D721Med (cell line): ENCODE measurements at regions not wholly inside any gene's neighbourhood (a gene's known extent, or its start where the extent isn't known, plus 50 kb on each side); places are given as distances from the start of the nearest gene placed in this dataset.
"Not testable (repeated sequence)": the region's sequence is repeated elsewhere in the genome, so short reads cannot be mapped to it uniquely, and the experiment has no call there.

Source experiments
- DNase-seq: peaks from one replicate; pipeline ENCODE4 v3.0.0; 2011; ENCODE audit warnings: low spot score; ENCODE audit not compliant: insufficient read length
- FAIRE-seq: peaks from 2 replicates; lab custom pipeline; 2011; peaks lifted over from hg19 to GRCh38; lab: Jason Lieb, UNC
- CTCF ChIP-seq: IDR thresholded peaks from 2 replicates; pipeline ENCODE4 v1.5.1; 2012; ENCODE audit warnings: mild to moderate bottlenecking, control low read depth; ENCODE audit not compliant: insufficient read depth; ENCODE audit errors: missing control alignments

GRCh38 chr1:116291024-116291423, 82.0 kb upstream of the ATP1A1 start:
- no peak for TF ChIP-seq CTCF
- FAIRE-seq: no peak
- DNase-seq: no peak

DNA sequence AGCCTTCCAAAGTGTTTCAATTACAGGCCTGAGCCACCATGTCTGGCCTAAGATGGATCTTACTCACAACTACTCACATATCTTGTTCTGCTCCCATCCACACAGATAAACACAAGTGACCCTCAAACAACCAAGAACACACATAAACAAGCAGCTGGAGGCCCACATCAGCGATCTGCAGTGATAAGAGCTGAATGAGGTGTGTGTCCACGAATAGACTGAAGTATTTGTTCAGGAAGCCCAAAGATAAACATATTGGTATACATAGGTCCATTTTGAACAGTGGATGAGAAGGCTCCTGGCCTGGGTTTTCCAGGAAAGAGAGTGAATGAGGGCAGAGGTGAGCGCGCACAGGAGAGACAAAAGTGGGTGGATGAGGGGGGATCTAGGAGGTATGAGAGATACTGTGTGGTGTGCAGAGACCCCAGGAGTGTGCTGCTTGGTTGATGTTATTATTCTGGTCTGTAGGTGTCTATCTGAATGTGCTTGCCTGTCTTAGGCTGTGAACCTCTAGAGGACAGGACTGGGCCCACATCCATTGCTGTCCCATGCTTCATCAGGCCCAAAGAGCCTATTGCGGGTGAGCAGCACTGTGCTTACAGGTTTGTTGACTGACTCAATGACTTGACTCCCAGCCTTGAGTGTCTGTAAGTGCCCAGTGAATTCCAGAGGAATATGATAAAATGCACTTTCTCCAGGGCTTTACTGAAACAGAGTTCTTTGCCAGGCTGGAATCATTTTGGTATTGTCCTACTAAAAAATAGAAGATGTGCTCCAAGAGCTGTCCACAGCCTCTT, 79.9 kb upstream of the ATP1A1 start:
- DNase-seq: no peak
- FAIRE-seq: no peak
- no peak for TF ChIP-seq CTCF

DNA sequence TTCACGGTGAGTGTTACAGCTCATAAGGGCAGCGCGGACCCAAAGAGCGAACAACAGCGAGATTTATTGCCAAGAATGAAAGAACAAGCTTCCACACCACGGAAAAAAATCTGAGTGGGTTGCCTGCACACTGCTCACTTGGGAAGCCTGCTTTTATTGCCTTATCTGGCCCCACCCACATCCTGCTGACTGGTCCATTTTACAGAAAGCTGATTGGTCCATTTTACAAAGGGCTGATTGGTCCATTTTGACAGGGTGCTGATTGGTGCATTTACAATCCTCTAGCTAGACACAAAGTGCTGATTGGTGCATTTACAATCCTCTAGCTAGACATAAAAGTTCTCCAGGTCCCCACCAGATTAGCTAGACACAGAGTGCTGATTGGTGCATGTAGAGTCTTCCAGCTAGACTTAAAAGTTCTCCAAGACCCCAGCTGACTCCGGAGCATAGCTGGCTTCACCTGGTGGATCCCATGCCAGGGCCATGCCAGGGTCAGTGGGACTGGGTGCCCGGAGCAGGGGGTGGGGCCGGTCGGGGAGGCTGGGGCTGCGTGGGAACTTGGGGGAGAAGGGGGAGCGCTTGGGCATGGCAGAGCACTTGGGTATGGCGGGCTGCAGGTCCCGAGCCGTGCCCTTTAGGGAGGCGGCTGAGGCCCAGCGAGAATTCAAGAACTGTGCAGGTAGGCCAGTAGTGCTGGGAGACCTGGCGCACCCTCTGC, 75.4 kb upstream of the ATP1A1 start:
- no peak for DNase-seq
- FAIRE-seq: no peak
- TF ChIP-seq CTCF: no peak

GRCh38 chr1:116298213-116298579, 74.8 kb upstream of the ATP1A1 start:
- not testable (repeated sequence) for FAIRE-seq, DNase-seq

DNA sequence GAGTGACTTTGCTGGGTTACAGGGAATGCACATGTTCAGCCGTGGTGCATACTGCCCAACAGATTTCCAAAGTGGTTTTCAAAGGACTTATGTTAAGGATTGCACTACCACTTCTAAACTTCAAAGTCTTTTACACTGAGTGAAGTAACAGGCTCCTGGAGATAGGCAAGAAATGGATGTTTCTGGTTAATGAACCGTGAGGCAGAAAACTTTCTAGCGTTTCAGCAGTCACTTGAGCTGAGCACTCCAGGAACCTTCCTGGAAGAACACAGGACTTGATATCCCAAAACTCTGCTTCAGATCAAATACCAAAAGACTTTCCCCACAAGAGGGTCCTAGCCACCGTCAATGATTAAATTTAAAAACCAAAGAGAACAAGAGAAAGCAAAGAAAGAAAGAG, 74.3 kb upstream of the ATP1A1 start:
- FAIRE-seq (no peak), DNase-seq (no peak)
- TF ChIP-seq CTCF: no peak

DNA sequence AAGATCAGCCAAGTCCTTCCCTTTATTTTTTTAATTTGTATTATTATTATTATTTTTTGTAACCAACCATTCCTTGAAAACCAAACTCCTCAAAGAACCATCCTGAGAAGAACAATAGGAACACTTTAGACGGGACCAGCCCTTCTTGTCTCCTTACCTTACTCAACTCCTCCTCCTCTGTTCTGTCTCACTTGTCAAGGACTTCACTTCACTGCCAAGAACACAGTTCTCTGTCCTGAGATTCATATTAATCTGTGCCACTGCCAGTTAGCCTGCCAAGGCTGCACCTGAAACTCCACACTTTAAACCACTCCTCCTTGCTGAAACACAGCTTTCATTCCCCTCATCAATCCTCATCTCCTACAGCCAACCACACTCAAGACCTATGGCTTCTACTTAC, 73.8 kb upstream of the ATP1A1 start:
- DNase-seq (no peak), FAIRE-seq (no peak)
- no peak for TF ChIP-seq CTCF

GRCh38 chr1:116302281-116302680, 70.8 kb upstream of the ATP1A1 start:
- FAIRE-seq (no peak), DNase-seq (no peak)
- no peak for TF ChIP-seq CTCF
